HL-60 (cell line): ENCODE measurements at regions not wholly inside any gene's neighbourhood (a gene's known extent, or its start where the extent isn't known, plus 50 kb on each side); places are given as distances from the start of the nearest gene placed in this dataset.

Experiments used
- CTCF ChIP-seq: IDR thresholded peaks from one replicate; pipeline ENCODE4 v1.5.1; 2011; ENCODE audit warnings: low read length, control low read depth, inconsistent platforms; ENCODE audit not compliant: insufficient read depth
- GABPA ChIP-seq: IDR thresholded peaks from 2 replicates; pipeline ENCODE4 v1.6.1; 2012; ENCODE audit warnings: low read depth
- POLR2AphosphoS5 ChIP-seq: IDR thresholded peaks from 2 replicates; pipeline ENCODE4 v1.6.1; 2012; ENCODE audit warnings: low read depth
- SPI1 ChIP-seq: IDR thresholded peaks from 2 replicates; pipeline ENCODE4 v1.6.1; 2012; ENCODE audit warnings: low read depth, mild to moderate bottlenecking, borderline replicate concordance
- TF ChIP-seq, protein P1 (sequence below): IDR thresholded peaks from 2 replicates; pipeline ENCODE4 v1.6.1; 2012; ENCODE audit warnings: low read depth; ENCODE audit not compliant: insufficient replicate concordance

- TF ChIP-seq, protein P1, sequence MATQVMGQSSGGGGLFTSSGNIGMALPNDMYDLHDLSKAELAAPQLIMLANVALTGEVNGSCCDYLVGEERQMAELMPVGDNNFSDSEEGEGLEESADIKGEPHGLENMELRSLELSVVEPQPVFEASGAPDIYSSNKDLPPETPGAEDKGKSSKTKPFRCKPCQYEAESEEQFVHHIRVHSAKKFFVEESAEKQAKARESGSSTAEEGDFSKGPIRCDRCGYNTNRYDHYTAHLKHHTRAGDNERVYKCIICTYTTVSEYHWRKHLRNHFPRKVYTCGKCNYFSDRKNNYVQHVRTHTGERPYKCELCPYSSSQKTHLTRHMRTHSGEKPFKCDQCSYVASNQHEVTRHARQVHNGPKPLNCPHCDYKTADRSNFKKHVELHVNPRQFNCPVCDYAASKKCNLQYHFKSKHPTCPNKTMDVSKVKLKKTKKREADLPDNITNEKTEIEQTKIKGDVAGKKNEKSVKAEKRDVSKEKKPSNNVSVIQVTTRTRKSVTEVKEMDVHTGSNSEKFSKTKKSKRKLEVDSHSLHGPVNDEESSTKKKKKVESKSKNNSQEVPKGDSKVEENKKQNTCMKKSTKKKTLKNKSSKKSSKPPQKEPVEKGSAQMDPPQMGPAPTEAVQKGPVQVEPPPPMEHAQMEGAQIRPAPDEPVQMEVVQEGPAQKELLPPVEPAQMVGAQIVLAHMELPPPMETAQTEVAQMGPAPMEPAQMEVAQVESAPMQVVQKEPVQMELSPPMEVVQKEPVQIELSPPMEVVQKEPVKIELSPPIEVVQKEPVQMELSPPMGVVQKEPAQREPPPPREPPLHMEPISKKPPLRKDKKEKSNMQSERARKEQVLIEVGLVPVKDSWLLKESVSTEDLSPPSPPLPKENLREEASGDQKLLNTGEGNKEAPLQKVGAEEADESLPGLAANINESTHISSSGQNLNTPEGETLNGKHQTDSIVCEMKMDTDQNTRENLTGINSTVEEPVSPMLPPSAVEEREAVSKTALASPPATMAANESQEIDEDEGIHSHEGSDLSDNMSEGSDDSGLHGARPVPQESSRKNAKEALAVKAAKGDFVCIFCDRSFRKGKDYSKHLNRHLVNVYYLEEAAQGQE: no peak
- TF ChIP-seq CTCF (no peak), GABPA (no peak), POLR2AphosphoS5 (no peak), SPI1 (no peak)
Observed at GRCh38 chr1:208425096-208425495, 180.9 kb upstream of the PLXNA2 start.
